ENCODE measurements at regions not wholly inside any gene's neighbourhood (a gene's known extent, or its start where the extent isn't known, plus 50 kb on each side); places are given as distances from the start of the nearest gene placed in this dataset.

DNA sequence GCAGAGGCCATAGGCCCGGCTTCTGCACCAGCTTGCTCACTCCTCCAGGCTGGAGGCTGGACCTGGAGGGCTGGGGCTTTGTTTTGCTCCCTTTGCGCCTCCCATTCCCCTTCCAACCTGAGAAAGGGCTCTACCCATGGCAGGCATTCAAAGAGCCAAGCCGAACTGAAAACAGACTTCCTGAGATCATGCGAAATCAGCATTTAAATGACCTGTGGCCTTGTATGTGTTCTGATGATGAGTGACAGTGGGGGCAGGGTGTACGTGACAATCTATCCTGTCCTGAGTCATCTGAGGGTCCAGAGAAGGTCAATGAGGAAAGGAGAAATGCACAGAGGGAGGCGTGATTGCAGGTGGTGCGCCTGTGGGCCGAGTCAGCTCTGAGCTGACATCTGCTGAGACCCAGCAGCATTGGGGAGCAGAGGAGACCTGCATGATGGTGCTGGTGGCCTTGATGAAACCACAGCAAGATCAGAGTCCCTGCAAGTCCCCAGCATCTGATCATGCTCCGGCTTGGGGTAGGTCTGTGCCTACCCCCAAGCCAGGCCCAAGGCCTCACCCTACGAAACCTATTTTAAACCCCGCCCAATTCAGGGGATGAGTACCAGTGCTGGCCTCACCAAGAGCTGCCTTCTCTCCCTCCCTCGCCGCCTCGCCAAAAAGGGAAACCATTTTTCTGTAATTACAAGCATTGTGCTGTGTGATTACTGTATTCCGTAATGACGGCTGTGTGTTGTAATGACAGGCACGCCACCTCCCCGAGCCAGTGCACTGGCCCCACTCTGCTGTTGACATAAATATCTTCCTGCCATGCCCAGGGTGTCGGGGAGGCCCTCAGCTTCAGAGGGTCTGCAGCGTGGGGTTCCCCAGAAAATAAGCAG is 95.2 kb upstream of the ANO1 start:
- no peaks in the 10 kb centered on the region for H3K9me3 ChIP-seq
- no peaks in the 10 kb centered on the region for H3K36me3 ChIP-seq
- no peak overlapping the region for H3K4me3 ChIP-seq
- H3K27ac ChIP-seq: no peak overlapping the region
- WGBS, 3 donors: 78 to 85% (median 81%) methylated on average over 20 of the region's 20 CpGs
- no peak for DNase-seq
- peaks cover 5% of the 10 kb centered on the region for H3K4me1 ChIP-seq (ENCODE audit: insufficient read depth)
- TF ChIP-seq POLR2A (IDR thresholded peaks at IDR 0.05) (no peak), EP300 (IDR thresholded peaks at IDR 0.05) (no peak)
- TF ChIP-seq, protein P1, sequence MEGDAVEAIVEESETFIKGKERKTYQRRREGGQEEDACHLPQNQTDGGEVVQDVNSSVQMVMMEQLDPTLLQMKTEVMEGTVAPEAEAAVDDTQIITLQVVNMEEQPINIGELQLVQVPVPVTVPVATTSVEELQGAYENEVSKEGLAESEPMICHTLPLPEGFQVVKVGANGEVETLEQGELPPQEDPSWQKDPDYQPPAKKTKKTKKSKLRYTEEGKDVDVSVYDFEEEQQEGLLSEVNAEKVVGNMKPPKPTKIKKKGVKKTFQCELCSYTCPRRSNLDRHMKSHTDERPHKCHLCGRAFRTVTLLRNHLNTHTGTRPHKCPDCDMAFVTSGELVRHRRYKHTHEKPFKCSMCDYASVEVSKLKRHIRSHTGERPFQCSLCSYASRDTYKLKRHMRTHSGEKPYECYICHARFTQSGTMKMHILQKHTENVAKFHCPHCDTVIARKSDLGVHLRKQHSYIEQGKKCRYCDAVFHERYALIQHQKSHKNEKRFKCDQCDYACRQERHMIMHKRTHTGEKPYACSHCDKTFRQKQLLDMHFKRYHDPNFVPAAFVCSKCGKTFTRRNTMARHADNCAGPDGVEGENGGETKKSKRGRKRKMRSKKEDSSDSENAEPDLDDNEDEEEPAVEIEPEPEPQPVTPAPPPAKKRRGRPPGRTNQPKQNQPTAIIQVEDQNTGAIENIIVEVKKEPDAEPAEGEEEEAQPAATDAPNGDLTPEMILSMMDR (IDR thresholded peaks at IDR 0.05): no peak
- intact Hi-C loops (cut with DNase I): no loop called here
- no peaks in the 10 kb centered on the region for H3K27me3 ChIP-seq

DNA sequence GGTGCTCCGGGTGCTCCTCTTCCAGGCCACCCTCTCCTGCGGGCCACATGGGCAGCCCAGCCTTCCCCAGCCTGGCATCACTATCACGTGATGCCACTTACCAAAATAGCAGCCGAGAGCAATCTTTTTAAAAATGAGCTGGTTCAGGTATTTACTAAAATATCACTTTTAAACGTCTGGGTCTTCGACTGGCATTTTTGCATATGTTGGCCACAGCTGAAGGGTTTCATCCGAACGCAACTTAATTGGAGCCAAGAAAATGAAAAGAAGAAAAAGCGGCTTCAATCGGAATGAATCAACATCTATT is 94.6 kb upstream of the ANO1 start:
- Histone ChIP-seq H3K27ac (no peak overlapping the region), H3K36me3 (no peaks in the 10 kb centered on the region), H3K27me3 (no peaks in the 10 kb centered on the region), H3K9me3 (no peaks in the 10 kb centered on the region), H3K4me3 (no peak overlapping the region), H3K4me1 (ENCODE audit: insufficient read depth) (peaks cover 5% of the 10 kb centered on the region)
- intact Hi-C loops (cut with DNase I): no loop called here
- TF ChIP-seq EP300 (IDR thresholded peaks at IDR 0.05): no peak
- TF ChIP-seq POLR2A (IDR thresholded peaks at IDR 0.05): no peak
- WGBS, 3 donors: 23 to 47% (median 27%) methylated on average over 10 of the region's 10 CpGs
- no peak for DNase-seq

DNA sequence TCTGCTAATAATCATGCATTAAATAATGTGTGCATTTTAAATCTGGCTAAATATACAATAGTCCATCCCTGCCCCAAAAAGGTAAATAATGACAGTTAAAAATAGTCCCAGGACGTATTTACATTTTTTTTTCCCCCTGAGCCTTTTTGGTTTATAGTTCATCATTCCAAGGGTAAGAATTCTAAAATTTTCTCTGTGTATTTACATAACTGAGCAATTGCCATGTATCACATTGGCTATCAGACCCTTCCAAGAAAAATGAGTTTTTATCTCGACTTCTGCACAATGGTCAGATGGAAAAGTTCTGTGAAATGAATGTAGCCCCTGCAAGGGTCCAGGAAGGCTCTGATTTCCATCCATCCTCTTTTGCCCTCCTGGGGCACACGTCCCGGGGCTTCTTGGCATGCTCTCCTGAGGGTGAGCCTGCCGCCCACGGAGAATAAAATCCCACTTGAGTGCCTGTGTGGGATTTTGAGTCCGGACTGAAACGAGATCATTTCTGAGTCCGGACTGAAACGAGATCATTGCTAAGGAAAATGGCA is 94.1 kb upstream of the ANO1 start:
- Histone ChIP-seq H3K9me3 (no peaks in the 10 kb centered on the region), H3K4me3 (no peak overlapping the region), H3K27ac (no peak overlapping the region), H3K27me3 (no peaks in the 10 kb centered on the region), H3K36me3 (no peaks in the 10 kb centered on the region), H3K4me1 (ENCODE audit: insufficient read depth) (peaks cover 5% of the 10 kb centered on the region)
- no peak for TF ChIP-seq POLR2A (IDR thresholded peaks at IDR 0.05)
- TF ChIP-seq, protein P1 (IDR thresholded peaks at IDR 0.05): no peak
- TF ChIP-seq EP300 (IDR thresholded peaks at IDR 0.05): no peak
- DNase-seq: no peak
- 5 to 8% (median 7%) methylated on average over 9 to 10 of the region's 10 CpGs for WGBS, 3 donors
- intact Hi-C loops (cut with DNase I): no loop called here

DNA sequence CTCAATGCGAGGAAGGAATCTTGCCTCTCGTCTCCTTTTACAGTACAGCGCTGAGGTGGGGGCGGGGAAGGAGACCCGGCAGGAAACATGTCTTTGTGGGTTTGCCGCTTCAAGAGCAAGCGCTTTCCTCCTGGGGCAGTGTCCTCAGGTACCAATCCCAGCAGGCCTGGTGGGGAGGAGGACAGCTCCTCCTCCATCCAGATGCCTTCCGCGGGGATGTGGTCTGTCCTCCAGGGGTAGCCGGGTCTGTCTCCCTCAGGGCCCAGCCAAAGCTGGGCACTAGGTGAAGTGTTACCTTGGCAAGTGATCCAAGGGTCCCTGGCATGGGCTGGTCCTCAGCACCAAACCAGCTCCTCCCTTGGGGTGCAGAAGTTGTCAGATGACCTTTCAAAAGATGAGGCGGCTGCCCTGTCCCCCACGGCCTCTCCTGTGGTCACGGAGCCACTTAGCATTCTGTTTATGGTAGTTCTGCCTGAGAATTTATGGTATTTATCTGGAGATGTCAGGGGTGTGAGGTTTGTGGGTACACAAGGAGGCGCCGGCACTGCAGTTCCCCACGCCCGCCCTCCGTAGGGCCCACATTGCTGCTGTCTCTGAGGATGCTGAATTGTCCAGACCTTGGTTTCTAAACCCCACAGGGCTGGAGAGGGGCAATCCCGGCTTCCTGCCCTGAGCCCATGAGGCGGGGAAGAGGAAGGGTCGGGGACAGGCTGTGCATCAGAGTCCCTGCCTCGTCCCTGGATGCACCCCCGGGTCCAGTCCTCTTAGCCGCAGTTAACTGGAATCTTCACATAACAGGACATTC is 93.5 kb upstream of the ANO1 start:
- intact Hi-C loops (cut with DNase I): no loop called here
- 10 to 21% (median 10%) methylated on average over 24 of the region's 24 CpGs for WGBS, 3 donors
- TF ChIP-seq, protein P1 (IDR thresholded peaks at IDR 0.05): no peak
- no peak for TF ChIP-seq POLR2A (IDR thresholded peaks at IDR 0.05)
- no peak for TF ChIP-seq EP300 (IDR thresholded peaks at IDR 0.05)
- Histone ChIP-seq H3K4me1 (ENCODE audit: insufficient read depth) (peaks cover 5% of the 10 kb centered on the region), H3K9me3 (no peaks in the 10 kb centered on the region), H3K27ac (no peak overlapping the region), H3K4me3 (no peak overlapping the region), H3K27me3 (no peaks in the 10 kb centered on the region), H3K36me3 (no peaks in the 10 kb centered on the region)
- DNase-seq: no peak

Measured in ovary (tissue), 7 donors.